Stimulated activated effector memory CD8-positive, alpha-beta T cell treated with anti-CD3 and anti-CD28 coated beads, Interleukin-12 subunit alpha, Interleukin-12 subunit beta, amount 100 ng/mL, for 72 hours (primary cell): ENCODE measurements at regions not wholly inside any gene's neighbourhood (a gene's known extent, or its start where the extent isn't known, plus 50 kb on each side); places are given as distances from the start of the nearest gene placed in this dataset.
"Not testable (repeated sequence)": the region's sequence is repeated elsewhere in the genome, so short reads cannot be mapped to it uniquely, and the experiment has no call there.

Experiments
- ATAC-seq: fragments of 150-1000 bp; cut with Tn5 transposase; 2 replicates; pipeline ENCODE4 v1.10.0; 2021
- DNase-seq, 2 donors: peaks; one replicate each; pipeline ENCODE4 v3.0.0; 2021 to 2022; ENCODE audit warnings: low spot score in 2 of 2
- H3K27ac Mint-ChIP-seq: one replicate; pipeline ENCODE4 v1.8.0; 2022; ENCODE audit warnings: mild to moderate bottlenecking, mixed read lengths
- H3K36me3 Mint-ChIP-seq: one replicate; pipeline ENCODE4 v1.8.0; 2022; ENCODE audit warnings: mild to moderate bottlenecking, mixed read lengths
- H3K4me1 Mint-ChIP-seq: one replicate; pipeline ENCODE4 v1.8.0; 2022; ENCODE audit warnings: mixed read lengths
- H3K4me3 Mint-ChIP-seq: one replicate; pipeline ENCODE4 v1.8.0; 2022; ENCODE audit warnings: mild to moderate bottlenecking, mixed read lengths
- H3K9me3 Mint-ChIP-seq: one replicate; pipeline ENCODE4 v1.8.0; 2022; ENCODE audit warnings: mixed read lengths

GRCh38 chr17:68097161-68097805 is 61.7 kb downstream of the KPNA2 start:
- peaks cover 4% of the 10 kb centered on the region for H3K4me1 Mint-ChIP-seq
- no peak overlapping the region for H3K4me3 Mint-ChIP-seq
- ATAC-seq (no peak), DNase-seq (no peak)
- H3K27ac Mint-ChIP-seq = no peak overlapping the region
- no peaks in the 10 kb centered on the region for H3K36me3 Mint-ChIP-seq
- H3K9me3 Mint-ChIP-seq = no peaks in the 10 kb centered on the region

DNA sequence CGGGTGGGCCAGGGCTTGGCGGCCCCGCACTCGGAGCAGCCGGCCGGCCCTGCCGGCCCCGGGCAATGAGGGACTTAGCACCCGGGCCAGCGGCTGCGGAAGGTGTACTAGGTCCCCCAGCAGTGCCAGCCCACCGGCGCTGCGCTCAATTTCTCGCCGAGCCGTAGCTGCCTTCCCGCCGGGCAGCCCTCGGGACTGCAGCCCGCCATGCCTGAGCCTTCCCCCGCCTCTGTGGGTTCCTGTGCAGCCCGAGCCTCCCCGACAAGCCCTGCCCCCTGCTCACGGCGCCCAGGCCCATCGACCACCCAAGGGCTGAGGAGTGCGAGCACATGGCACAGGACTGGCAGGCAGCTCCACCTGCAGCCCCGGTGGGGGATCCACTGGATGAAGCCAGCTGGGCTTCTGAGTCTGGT is 63.8 kb downstream of the KPNA2 start:
- H3K27ac Mint-ChIP-seq, ATAC-seq, H3K4me3 Mint-ChIP-seq: not testable (repeated sequence)

GRCh38 chr17:68100000-68100641 is 64.6 kb downstream of the KPNA2 start:
- Mint-ChIP-seq H3K27ac (no peak overlapping the region), H3K4me3 (peak overlapping the region; percentile 90), H3K9me3 (no peaks in the 10 kb centered on the region), H3K36me3 (peaks cover 11% of the 10 kb centered on the region), H3K4me1 (peaks cover 25% of the 10 kb centered on the region)
- ATAC-seq (no peak), DNase-seq (no peak)

More for the DNA sequence above, 63.8 kb downstream of the KPNA2 start:
- H3K36me3 Mint-ChIP-seq, H3K9me3 Mint-ChIP-seq, DNase-seq: not testable (repeated sequence)
- peaks cover 20% of the 10 kb centered on the region for H3K4me1 Mint-ChIP-seq

DNA sequence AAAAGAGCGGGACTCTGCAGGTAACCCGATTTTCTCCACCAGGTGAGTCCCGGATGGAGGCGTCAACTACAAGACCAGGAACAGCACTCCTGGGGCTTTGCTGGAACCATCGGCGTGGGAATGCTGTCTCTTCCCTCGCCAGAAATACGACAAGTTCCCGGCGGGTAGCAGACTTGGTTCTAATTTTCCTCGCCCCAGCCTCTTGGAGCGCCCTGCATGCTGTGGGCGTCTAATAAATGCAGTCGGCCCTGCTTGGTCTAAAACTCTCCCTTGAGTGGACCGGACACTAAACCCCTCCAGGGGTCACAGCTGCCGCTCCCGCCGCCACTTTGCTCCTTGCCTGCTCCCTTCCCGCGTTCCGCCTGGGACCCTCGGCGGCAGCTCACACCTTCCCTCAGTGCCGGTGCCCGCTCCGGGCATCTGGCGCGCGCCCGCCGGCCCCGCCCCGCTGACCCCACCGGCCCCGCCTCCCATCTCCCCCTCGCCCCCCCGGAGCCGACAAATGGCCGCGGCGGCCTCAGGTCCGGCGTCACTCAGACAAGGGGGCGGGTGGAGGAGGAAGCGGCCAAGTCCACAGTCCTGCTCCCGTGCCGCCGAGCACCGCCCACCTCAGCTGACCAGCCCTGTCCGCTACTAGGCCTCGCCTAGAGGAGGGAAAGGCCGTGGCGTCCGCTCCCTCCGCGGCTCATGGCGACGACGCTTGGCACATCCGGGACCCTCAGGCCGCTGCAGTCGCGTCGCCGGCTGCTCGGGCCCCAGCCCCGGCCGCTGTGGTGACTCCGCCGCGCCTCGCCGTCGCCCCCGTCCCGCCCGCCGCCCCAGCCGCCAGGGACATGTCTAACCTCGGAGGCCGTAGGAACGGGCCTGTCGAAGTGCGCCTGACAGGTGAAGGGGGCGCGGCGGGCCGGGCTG is 65.8 kb downstream of the KPNA2 start:
- Mint-ChIP-seq H3K4me3 (peak overlapping the region; percentile 90), H3K4me1 (peaks cover 31% of the 10 kb centered on the region), H3K36me3 (peaks cover 12% of the 10 kb centered on the region), H3K27ac (peak overlapping the region; percentile 92), H3K9me3 (no peaks in the 10 kb centered on the region)
- peak; percentile 65 to 89 for DNase-seq
- ATAC-seq = peak; percentile 85

GRCh38 chr17:68101987-68102314 is 66.4 kb downstream of the KPNA2 start:
- Mint-ChIP-seq H3K4me1 (peaks cover 37% of the 10 kb centered on the region), H3K9me3 (no peaks in the 10 kb centered on the region), H3K4me3 (peak overlapping the region; percentile 90), H3K36me3 (peaks cover 12% of the 10 kb centered on the region), H3K27ac (peak overlapping the region; percentile 92)
- ATAC-seq (no peak), DNase-seq (no peak)

DNA sequence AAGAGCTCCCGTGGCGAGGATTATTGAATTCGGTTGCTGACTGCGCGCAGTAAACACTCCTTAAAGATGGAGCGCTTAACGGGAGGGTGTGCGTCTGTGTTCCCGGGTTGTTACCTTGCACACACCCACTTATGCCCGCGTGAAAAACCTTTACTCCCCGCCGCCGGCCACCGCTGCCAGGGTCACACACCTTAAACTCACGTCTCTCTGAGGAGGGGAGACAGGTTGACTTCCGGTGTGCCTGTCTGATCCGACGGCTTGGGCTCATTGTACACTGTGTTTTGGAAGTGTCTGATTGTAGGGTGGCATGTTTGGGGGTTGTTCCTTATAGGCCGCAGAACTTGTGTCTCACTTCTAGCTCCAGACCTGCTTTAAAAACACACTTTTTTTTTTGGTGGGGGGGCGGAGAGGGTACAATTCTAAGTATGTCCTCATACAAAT is 66.8 kb downstream of the KPNA2 start:
- Mint-ChIP-seq H3K36me3 (peaks cover 12% of the 10 kb centered on the region), H3K4me1 (peaks cover 41% of the 10 kb centered on the region), H3K9me3 (no peaks in the 10 kb centered on the region), H3K27ac (peak overlapping the region; percentile 92), H3K4me3 (peak overlapping the region; percentile 90)
- peak; percentile 5 for ATAC-seq
- peak in 1 of 2 donors; percentile 62 for DNase-seq

DNA sequence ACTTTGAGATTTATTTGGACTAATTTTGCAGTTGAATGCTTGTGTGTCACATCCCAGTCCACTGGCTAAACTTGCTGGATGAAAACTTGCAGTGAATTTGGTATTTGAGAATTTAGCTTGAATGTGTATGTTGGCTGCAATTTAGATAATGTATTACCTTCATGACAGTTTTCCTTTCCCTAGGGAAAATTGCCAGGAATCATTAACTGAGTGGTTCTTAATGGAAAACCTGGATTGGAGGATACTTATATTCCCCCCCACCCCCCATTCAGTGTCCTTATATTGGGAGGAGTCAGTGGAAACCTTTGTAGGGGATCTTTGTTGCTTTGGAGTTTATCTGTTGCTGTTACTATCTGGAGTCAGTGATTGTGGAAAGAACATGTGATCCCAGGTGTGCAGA is 67.6 kb downstream of the KPNA2 start:
- H3K4me3 Mint-ChIP-seq = peak overlapping the region; percentile 90

DNA sequence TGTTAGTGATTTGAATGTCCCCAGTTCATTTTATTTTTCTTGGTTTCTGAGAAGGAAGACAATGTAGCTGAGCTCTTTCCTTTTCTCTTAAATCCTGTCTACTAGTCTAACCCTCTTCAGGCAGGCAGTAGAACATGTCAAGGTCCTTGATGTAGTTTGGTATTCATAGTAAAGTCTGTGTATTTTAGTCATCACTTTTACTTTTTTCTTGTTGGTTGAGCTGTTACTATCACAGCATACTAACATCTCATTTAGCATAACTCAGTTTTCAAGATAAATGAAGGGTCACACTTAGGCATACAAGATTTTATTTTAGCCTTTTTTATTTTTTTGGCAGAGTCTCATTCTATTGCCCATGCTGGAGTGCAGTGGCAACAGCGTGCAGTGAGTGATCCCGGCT is 70.5 kb downstream of the KPNA2 start:
- H3K27ac Mint-ChIP-seq = no peak overlapping the region
- H3K9me3 Mint-ChIP-seq = peaks cover 3% of the 10 kb centered on the region
- peaks cover 43% of the 10 kb centered on the region for H3K4me1 Mint-ChIP-seq
- ATAC-seq = peak; percentile 79
- H3K4me3 Mint-ChIP-seq = no peak overlapping the region
- DNase-seq = no peak
- peaks cover 17% of the 10 kb centered on the region for H3K36me3 Mint-ChIP-seq

More for the DNA sequence above, 67.6 kb downstream of the KPNA2 start:
- Mint-ChIP-seq H3K9me3 (no peaks in the 10 kb centered on the region), H3K4me1 (peaks cover 43% of the 10 kb centered on the region), H3K36me3 (peaks cover 12% of the 10 kb centered on the region), H3K27ac (no peak overlapping the region)
- no peak for DNase-seq
- no peak for ATAC-seq

GRCh38 chr17:68107373-68107772 is 71.8 kb downstream of the KPNA2 start:
- ATAC-seq = no peak
- H3K4me1 Mint-ChIP-seq = peaks cover 39% of the 10 kb centered on the region

GRCh38 chr17:68108313-68109000 is 72.9 kb downstream of the KPNA2 start:
- Mint-ChIP-seq H3K27ac (no peak overlapping the region), H3K9me3 (peaks cover 3% of the 10 kb centered on the region), H3K4me3 (no peak overlapping the region), H3K4me1 (peaks cover 29% of the 10 kb centered on the region), H3K36me3 (peaks cover 14% of the 10 kb centered on the region)
- ATAC-seq (no peak), DNase-seq (no peak)

More at GRCh38 chr17:68107373-68107772, 71.8 kb downstream of the KPNA2 start:
- H3K36me3 Mint-ChIP-seq = peaks cover 17% of the 10 kb centered on the region
- no peak overlapping the region for H3K27ac Mint-ChIP-seq
- peaks cover 3% of the 10 kb centered on the region for H3K9me3 Mint-ChIP-seq
- H3K4me3 Mint-ChIP-seq = no peak overlapping the region
- DNase-seq = no peak

- not testable (repeated sequence) for H3K4me3 Mint-ChIP-seq, ATAC-seq, DNase-seq, H3K27ac Mint-ChIP-seq, H3K9me3 Mint-ChIP-seq
- H3K4me1 Mint-ChIP-seq = peaks cover 23% of the 10 kb centered on the region
- peaks cover 18% of the 10 kb centered on the region for H3K36me3 Mint-ChIP-seq
Measured at GRCh38 chr17:68109404-68109803, 73.9 kb downstream of the KPNA2 start.

DNA sequence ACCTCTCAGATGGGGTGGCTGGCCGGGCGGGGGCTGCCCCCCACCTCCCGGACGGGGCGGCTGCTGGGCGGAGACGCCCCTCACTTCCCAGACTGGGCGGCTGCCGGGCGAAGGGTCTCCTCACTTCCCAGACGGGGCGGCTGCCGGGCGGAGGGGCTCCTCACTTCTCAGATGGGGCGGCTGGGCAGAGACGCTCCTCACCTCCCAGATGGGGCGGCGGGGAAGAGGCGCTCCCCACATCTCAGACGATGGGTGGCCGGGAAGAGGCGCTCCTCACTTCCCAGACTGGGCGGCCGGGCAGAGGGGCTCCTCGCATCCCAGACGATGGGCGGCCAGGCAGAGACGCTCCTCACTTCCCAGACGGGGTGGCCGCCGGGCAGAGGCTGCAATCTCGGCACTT is 80.7 kb downstream of the KPNA2 start:
- H3K9me3 Mint-ChIP-seq, DNase-seq, H3K4me3 Mint-ChIP-seq, ATAC-seq, H3K27ac Mint-ChIP-seq, H3K4me1 Mint-ChIP-seq: not testable (repeated sequence)
- H3K36me3 Mint-ChIP-seq = peaks cover 67% of the 10 kb centered on the region

GRCh38 chr17:68122587-68122986 is 87.1 kb downstream of the KPNA2 start:
- Mint-ChIP-seq H3K9me3 (no peaks in the 10 kb centered on the region), H3K27ac (no peak overlapping the region), H3K4me1 (peaks cover 17% of the 10 kb centered on the region)

DNA sequence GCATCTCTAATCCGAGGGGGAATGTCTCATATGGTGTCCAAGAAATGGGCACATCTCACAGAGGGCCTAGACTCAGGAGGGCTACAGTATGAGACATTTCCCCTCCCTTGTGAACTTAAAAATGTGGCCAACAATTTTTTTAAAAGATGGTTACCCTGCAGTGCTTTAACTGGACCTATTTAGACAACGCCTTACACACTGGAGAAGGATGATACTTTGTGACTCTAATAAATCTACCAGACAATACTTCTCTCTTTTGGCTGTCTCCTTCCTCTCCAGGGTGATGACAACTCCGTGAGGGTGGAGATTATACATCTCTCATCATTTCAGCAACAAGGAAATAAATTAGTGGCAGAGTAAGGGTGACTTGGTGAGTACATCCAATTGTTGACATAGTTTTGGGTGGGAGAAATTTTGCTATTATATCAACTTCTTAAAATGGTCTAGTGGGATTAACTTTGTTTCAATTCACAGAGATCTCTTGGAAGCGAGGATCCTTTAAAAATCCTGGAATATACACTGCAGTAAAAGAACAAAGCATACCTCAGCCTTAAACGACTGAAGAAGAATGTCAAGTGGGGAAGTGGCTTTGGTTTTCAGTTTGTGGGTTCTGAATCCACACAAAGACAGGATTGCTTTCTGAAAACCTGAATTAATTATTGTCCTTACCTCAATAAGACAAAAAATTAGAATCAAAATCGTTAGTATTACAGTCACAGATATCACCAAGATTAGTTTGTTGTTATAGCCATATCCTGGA is 89.8 kb downstream of the KPNA2 start:
- ATAC-seq (no peak), DNase-seq (no peak)
- Mint-ChIP-seq H3K27ac (no peak overlapping the region), H3K9me3 (no peaks in the 10 kb centered on the region), H3K4me3 (no peak overlapping the region), H3K4me1 (peaks cover 11% of the 10 kb centered on the region), H3K36me3 (peaks cover 65% of the 10 kb centered on the region)

More at GRCh38 chr17:68122587-68122986, 87.1 kb downstream of the KPNA2 start:
- ATAC-seq (no peak), DNase-seq (no peak)
- Mint-ChIP-seq H3K36me3 (peaks cover 75% of the 10 kb centered on the region), H3K4me3 (no peak overlapping the region)
